GM15510 (cell line): ENCODE measurements at regions not wholly inside any gene's neighbourhood (a gene's known extent, or its start where the extent isn't known, plus 50 kb on each side); places are given as distances from the start of the nearest gene placed in this dataset.

Source experiments
- POLR2A ChIP-seq: IDR thresholded peaks from 3 replicates; pipeline ENCODE4 v1.6.1; 2011; ENCODE audit warnings: borderline replicate concordance; ENCODE audit not compliant: insufficient read length; ENCODE audit errors: extremely low read depth

DNA sequence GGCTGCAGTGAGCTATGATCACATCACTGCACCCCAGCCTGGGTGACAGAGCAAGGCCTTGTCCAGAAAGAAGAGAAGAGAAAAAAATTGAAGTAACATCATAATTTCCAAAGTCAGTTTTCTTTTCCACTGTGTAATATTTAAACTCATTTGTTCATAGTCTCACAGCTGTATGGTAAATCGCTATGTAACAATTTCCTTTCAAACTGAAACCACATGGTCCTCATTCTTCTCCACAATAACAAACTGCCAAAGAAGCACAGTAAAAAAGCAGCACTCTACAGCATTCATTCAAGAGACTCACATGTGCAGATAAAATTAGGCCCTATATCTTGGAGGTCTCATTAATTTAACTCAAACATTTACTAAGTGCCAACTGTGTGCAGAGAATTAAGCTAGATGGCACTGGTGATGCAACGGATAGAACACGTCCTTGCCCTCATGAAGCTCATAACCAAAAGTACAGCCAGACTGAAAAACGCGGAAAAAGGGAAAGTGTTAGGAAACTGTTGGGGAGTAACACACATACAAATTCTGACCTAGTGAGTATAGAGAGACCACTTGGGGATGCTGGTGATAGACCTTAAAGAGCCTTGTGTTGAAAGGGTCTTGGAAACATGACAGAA, 174.0 kb upstream of the KCTD7 start:
- TF ChIP-seq POLR2A: no peak

DNA sequence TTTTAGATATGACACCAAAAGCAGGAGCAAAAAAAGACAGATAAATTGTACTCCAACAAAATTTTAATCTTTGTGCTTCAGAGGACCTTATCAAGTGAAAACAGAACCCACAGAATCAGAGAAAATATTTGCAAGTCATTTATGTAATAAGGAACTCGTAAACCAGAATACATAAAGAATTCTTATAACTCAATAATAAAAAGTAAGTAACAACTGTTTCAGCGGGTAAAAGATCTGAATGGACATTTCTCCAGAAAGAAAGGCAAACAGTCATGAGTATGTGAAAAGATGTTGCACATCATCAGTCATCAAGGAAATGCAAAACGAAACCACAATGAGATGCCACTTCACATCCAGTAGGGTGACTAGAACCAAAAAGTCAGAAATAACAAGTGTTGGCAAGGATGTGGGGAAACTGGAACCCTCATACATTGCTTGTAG, 167.7 kb upstream of the KCTD7 start:
- no peak for TF ChIP-seq POLR2A

DNA sequence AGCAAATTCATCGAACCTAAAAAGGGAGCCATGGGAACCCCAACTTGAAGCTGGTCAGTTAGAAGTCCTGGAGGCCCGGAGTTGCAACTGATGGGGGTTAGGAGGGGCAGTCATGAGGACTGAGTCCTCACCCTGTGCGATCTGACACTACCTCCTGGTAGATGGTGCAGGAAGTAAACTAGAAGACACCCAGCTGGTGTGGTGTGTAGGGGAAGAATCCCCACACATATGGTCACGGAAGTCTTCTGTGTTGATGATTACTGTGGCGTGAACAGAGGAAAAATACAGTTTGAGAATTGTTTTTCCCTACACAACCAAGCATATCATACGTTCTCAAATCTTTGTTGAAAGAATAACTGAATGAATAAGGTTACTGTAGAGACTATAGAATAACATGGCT, 164.6 kb upstream of the KCTD7 start:
- TF ChIP-seq POLR2A: no peak

DNA sequence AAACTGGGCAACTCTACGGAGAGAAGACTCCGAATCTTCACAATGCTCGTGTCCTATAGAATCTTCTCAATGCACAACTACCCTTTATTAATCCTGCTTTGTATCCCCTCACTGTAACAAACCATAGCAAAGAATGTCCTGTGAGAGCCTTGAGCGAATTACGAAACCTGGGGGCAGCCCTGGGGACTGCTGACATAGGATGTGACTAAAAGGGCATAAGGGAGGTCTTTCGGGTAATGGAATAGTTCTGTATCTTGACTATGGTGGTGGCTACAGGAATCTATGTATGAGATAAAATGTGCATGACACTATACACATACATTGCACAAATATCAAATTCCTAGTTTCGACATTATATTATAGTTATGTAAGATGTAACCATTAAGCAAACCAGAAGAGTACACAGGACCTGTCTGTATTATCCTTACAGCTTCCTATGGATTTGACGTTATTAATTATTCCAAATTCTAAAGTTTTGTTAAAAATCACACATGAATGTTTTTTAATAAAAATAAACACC, 162.5 kb upstream of the KCTD7 start:
- no peak for TF ChIP-seq POLR2A

GRCh38 chr7:66467887-66468286, 160.8 kb upstream of the KCTD7 start:
- no peak for TF ChIP-seq POLR2A

- no peak for TF ChIP-seq POLR2A
Measured at GRCh38 chr7:66474441-66474840, 154.2 kb upstream of the KCTD7 start.

- TF ChIP-seq POLR2A: peak; percentile 95
Measured at GRCh38 chr7:66493235-66494205, 135.2 kb upstream of the KCTD7 start.

- no peak for TF ChIP-seq POLR2A
Measured at GRCh38 chr7:66497346-66497745, 131.3 kb upstream of the KCTD7 start.

DNA sequence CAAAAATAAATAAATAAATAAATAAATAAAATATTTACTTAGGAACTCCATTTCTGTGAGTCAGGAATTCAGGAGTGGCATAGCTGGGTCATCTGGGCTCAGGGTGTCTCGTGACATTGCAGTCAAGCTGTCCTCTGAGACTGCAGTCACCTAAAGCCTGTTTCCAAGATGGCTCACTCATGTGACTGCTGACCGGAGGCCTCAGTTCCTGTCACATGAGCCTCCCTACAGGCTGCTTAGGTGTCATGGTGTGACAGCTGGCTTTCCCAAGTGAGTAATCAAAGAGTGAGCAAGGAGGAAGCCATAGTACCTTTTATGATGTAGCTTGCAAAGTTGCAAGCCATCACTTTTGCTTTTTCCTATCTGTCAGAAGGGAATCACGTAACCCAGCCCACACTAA, 128.6 kb upstream of the KCTD7 start:
- TF ChIP-seq POLR2A: no peak

- no peak for TF ChIP-seq POLR2A
Measured at GRCh38 chr7:66502230-66503035, 126.2 kb upstream of the KCTD7 start.

- no peak for TF ChIP-seq POLR2A
Measured at GRCh38 chr7:66503036-66503370, 125.7 kb upstream of the KCTD7 start.

GRCh38 chr7:66503551-66504031, 125.1 kb upstream of the KCTD7 start:
- no peak for TF ChIP-seq POLR2A

DNA sequence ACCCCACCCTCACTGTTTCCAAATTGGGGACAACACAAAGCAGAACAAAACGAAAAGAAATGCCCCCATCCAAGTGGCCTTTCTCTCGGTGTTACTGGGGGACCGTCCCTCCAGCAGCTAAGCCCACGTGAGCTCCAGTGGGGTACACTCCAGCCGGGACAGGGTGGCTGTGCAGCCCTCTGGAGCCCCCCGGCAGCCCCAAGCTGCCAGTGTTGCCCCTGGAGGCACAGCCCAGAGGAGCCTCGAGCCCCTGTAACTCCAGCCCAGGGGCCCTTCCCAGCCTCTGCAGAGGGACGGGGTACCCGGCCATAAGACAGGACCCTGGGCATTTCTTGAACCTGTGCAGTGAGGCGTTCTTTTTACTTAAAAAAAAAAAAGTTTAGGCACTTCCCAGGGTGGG, 124.5 kb upstream of the KCTD7 start:
- TF ChIP-seq POLR2A: no peak

DNA sequence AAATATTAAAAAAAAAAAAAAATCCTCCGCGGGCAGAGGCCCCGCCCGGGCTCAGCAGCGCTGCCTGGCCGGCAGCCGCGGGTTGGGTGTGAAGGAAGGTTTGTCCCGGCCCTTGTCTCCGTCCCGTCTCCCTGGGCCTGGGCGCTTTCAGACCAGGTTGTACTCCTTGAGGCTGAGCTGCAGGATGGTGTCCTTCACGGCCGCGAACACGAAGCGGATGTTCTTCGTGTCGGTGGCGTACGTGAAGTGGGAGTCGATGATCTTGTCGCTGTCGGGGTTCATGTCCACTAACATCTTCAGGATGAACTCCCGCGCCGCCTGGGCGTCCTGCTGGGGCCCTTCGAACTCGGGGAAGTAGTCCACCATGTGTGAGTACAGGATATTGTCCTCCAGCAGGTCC, 123.7 kb upstream of the KCTD7 start:
- TF ChIP-seq POLR2A: no peak

GRCh38 chr7:66505531-66506451, 122.9 kb upstream of the KCTD7 start:
- TF ChIP-seq POLR2A: no peak
